Stimulated activated CD4-positive, alpha-beta T cell treated with anti-CD3 and anti-CD28 coated beads, Interleukin-1b, Interleukin-23, amount 100 ng/mL, for 4 hours (primary cell): ENCODE measurements at regions not wholly inside any gene's neighbourhood (a gene's known extent, or its start where the extent isn't known, plus 50 kb on each side); places are given as distances from the start of the nearest gene placed in this dataset.
"Not testable (repeated sequence)": the region's sequence is repeated elsewhere in the genome, so short reads cannot be mapped to it uniquely, and the experiment has no call there.

Experiments
- DNase-seq, 2 donors: peaks; one replicate each; pipeline ENCODE4 v3.0.0-alpha.2; 2020; ENCODE audit warnings: low read depth in 2 of 2

DNA sequence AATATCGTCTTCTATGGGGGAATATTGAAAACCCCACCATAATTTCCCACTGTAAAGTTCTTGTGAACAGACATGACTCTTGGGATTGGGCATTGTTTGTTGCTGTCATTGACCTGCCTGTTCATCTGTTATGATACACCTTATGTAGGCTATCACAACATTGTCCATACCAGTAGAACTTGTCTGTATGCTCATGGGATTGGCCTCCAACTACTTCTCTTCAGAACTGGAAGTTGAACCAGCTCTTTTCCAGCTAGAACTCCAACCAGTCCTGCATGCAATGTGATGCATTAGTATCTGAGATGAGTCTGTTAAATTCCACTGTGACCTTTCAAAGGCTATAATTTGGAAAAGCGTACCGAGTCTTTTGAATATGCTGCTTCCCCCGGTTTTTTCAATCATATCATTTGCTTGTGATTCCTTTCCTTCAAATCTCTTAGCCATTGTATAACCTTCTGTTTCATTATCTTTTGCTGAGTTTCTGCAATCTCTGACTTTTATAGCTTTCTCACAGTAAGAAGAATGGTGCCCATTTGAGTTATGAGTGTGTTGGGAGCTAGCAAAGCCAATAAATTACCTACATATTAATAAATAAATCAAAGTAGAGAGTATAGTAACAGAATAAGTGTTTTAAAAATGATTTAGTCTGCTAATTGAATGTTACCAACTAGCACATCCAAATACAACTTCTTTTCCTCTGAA lies 101.9 kb downstream of the PLK2 start:
- no peak for DNase-seq

DNA sequence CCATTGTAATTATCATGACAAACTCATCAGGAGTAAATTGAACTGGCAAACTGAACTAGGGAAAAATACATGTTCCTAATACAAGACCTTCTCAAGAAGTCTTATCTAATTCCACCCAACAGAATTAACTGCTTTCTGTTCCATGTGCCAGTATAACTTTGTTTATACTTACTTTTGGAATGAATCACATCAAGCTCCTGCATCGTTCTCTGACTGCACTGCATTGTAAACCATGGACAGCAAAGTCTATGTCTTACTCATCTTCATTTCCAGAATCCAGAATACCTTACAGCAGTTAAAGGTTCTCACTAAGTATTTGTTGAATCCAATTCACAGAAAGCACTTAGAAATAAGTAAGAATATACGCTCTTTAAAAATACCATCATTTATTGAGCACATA lies 102.8 kb downstream of the PLK2 start:
- no peak for DNase-seq

DNA sequence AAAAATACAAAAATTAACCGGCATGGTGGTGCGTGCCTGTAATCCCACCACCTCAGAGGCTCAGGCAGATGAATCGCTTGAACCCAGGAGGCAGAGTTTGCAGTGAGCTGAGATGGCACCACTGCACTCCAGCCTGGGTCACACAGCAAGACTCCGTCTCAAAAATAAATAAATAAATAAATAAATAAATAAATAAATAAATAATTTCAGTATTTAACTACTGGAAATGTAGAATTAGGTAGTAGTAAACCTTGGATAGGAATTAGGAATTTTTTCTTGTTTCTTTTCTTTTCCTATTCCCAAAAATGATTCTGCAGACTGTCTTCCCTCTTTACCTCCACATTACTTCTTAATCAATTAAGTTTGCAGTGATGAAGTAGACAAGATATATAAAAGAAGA lies 103.2 kb downstream of the PLK2 start:
- DNase-seq, result no peak

DNA sequence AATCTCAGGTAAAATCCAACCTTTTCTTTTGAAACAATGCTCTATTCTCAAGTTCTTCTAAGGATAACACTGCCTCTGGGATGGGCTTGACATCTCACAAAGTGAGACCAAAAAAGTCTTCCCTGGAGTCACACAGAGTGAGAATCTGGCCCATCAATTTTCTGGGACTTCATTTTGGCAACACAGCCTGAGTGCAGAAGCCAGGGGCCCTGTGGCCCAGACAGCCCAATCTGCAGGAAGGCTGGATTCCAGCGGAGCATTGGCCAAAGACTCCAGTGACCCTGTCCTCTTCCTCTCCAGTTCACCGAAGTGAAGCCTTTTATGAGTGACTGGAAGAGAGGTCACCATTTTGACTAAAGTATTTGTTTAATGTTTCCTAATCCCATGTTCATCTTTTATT lies 105.1 kb downstream of the PLK2 start:
- DNase-seq, result no peak

DNA sequence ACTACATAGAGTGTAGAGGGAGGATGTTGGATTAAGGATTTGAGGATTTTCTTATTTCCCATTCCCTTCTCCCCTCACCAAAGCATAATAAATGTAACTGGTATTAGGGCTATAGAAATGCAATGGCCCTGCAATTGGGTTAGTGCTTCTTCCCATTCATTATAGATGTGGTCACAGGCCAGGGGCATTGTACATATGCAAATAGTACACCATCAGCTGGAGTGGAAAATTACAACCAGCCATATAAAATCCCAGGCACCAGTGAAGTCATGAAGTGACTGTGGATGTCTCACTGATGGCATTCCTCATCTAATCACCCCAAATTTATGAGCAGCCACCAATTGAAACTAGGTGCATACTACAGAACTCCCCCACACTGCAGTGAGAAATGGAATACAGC lies 105.9 kb downstream of the PLK2 start:
- no peak for DNase-seq

DNA sequence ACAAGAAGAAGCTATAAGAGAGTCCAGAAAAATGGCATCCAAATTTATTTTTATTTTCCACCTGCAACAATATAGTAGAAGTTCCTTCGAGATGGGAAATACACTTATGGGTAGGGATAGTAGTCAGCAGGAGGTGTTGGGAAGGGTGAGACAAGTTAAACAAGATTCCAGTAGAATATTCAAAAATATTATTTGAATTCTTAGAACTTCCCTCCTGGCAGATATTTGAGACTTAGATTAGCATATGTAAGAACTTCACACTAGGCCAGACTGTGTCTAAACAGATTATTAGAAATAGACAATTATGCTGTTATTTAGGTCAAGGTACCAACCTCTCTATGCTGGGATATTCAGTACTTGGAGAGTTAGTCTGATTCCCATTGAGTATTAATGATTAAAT lies 108.7 kb downstream of the PLK2 start:
- no peak for DNase-seq

DNA sequence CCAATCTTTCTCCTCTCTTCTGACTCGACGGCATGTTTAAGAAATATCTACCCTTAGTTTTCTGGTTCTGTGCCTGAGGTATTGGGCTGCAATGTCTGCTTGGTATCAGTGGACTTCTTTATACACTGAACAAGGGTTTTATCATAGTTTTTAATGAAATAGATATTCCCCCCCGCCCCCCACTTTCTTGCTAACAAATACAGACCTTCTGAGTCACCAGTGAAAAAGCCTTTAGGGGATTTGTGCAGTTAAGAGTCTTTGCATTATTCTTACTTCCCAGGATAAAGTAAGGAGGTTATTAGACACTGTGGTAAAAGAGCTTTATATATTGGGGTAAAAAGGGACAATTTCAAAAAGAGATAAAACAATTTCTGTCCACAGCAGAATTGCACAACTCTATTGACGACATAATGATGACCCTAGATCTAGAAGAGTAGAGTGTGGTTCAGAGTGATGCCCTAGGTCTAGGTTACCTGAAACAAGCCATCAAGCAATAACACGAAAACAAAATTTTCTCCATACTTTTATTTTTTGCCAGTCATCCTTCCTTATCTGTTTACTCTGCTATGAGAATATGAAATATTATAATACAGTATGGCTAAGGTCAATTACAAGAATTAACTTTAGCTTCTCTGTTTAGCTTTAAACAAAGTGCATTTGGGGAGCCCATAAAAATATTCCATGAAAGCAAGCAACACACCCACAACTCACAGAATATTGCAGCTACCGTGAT lies 110.7 kb downstream of the PLK2 start:
- DNase-seq, result no peak

DNA sequence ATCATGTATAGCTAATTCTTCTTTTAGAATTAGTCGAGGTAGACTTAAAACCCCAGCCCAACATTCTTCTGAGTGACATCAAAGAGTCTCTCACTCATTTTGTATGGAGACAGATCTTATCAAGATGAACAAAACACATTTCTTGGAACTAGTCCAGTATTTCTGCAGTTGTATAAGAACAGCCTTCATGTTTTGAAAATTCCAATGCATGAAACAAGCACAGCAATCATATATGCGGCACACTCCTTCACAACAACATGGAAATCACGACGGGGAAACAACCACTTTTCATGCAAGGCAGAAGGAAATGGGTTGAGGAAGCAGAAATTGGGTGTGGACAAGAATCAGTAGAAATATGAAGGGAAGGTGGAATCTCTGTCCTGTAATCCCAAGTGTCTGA lies 113.8 kb downstream of the PLK2 start:
- no peak for DNase-seq

DNA sequence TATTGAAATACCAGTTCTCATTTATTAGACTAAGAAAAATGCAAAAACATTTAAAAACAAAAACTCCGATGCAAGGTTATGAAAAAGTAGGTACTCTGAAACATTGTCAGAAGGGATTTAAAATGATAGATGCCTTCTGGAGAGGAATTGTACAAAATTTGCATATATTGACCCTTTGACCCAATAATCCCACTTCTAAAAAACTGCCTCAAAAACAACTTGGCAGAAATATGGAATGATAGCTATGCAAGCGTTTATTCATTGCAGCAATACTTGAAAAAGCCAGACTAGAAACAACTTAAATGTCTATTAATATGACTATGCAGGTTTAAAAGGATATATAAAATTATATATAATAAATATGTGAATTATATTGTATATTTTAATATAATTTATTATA lies 118.4 kb downstream of the PLK2 start:
- no peak for DNase-seq

DNA sequence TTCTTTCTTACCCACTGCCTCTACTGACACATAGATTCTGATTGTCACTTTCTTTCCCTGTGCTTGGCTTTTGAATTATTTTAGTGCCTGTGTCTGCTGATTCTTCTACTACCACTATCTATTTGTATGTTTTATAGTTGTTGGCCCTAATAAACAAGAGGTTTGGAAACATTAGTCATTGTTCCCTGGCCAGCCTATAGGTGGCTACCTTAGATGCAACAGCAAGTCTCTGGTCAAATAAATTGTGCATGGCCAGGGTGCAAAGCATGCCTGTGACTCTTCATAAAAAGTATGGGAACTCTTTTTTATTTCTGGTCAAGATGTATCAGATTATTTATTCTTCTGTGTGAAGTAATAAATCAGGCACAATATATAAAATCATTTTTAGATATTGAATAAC lies 124.4 kb downstream of the PLK2 start:
- no peak for DNase-seq

DNA sequence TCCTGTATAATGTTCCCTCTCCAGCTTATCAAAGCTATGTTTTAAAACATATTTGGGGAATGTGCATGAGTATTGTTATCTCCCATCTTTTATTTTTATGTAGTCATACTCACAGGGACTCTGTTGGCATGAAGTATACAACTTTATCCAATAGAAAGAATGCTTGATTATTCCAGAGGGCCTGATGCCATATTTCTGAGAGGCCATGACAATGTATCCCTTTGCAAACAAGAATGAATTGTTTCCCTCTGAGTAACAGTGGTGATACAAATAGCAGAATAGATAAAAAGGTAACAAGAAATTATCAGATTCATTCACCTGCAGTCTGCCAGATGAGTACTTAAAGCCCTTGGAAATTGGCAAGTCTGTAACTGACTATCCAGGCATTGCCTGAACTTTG lies 125.9 kb downstream of the PLK2 start:
- DNase-seq, result no peak

DNA sequence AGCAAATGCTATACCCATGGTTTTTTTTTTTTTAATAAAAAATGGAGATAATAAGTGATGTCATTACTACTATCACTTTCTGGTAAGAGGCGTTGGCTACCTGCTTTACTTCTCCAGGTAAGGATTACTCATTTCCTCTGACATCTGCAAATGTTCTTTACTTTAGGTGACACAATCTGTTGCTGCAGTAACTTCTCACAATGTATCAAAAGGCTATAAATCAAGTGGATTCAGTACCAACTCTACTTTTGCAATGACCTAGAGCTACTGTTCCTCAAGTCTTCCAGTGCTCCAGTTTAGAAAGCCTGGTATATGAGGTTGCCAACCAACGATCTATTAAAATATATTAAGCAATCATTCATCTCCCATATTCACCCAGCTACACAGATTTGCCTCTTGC lies 129.1 kb downstream of the PLK2 start:
- no peak for DNase-seq

DNA sequence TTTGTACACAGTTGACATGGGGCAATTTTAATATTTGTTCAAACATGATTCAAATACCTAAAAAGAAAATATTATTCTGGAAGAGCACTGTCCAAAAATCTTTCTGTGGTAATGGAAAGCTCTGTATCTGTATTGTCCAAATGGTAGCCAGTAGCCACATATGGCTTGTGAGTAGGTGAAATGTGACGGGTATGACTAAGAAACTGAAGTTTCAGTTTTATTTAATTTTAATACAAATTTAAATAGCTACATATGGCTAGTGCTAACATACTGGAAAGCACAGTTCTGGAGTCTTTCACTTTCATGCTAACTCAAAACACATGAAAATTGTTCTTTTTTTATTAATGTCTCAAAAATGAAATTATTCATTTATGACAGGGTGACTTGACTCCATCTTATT lies 132.6 kb downstream of the PLK2 start:
- DNase-seq, result no peak

DNA sequence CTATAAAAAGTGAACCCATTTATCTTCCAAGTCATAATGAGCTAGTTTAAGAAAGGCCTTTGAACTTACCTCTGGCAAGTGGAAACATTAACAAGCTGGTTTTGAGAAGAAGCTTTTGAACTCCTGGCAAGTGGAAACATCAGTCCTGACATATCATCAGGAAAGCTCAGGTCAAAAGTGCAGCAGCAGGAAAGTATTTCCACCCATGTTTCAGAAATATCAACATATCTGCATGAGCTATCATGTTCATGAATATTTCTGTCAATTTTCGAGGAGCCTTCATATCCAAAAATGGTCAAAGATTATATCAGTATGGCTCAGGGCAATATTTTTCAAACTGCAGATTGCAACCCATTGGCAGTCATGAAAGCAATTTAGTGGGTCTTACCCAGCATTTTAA lies 133.9 kb downstream of the PLK2 start:
- DNase-seq, result no peak

DNA sequence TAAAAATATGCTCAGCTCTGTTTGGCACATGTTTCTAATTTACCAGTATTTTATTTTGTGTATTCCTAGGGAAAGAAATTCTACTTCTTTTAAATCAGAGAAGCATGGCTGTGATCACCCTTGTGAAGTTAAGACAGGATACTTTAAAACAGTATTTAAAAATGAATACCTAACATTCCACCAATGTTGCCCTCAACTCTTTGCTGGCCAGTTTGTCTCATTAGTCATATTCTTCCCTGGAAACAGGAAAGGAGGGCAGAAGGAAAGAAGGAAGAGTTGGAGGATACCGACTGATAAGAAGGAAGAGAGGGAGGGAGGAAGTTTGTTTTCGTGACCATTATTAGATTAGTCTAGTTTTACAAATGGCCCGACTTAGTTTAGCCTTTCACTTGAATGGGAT lies 137.4 kb downstream of the PLK2 start:
- DNase-seq, result no peak

DNA sequence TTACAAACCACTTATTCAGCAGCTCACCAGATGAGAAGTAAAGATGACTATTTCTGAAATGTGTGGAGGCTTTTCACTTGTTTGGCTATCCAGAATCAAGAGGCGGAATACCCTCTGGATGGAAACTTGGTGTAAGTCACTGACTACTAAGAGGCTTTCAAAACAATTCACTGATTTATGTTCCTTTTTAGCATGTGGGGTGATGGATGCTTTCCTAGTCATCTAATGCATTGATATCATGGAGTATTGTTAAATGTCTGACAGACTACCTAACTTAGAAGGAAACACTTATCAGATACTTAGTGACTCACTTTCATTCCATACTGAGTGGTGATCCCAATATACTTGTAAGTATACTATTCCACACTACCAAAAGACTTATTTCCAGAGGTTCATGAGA lies 141.4 kb downstream of the PLK2 start:
- no peak for DNase-seq

DNA sequence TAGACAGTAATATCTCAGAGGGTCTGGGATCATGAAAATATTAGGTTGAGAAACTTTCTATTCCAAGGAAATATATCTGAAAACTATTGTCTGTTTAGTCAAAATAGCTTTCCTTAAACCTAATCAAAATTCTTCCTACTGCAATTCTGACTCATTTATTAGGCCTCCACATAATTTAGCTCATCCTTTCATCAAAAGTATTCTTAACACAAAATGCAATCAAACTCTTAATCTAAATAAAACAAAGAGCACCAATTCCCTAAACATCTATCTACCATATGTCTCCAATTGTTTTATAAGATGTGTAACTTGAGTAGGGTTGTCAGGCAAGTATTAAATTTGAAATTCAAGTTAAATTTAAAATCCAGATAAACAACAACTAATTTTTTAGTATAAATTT lies 142.1 kb downstream of the PLK2 start:
- DNase-seq, result no peak

DNA sequence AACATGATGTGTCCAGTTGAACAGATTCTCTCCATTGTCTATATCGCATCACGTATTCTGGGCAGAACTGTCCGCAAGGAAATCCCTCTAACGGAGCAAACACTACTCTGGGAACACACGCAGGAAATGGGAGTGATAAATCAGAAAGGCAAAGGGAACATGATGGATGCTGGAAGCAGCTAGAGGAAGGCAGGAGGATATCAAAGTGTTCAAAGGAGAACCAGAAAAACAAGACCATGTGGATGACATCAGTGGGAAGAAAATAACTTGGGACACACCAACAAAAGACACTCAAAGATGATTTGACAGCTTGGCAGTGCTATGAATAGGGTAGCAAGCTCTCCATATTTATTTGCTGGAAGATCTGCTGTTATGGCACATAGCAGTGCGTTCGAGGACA lies 142.9 kb downstream of the PLK2 start:
- no peak for DNase-seq

DNA sequence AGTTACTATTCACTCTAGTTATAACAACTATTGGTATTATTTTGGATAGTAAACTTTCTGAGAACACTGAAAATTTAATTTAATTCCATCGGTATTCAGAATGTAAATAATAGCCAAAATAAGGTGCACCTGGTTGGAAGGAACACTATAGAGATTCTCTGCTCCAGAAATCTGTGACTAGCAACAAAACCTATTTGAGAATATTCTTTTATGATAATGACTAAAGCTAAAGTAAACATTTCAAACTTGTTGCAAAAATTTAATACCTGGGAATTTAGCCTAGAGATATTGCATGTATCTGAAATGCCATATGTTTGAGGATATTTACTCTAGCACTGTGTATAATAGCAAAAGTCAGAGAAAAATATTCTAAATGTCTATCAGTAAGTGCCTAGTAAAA lies 144.1 kb downstream of the PLK2 start:
- no peak for DNase-seq

DNA sequence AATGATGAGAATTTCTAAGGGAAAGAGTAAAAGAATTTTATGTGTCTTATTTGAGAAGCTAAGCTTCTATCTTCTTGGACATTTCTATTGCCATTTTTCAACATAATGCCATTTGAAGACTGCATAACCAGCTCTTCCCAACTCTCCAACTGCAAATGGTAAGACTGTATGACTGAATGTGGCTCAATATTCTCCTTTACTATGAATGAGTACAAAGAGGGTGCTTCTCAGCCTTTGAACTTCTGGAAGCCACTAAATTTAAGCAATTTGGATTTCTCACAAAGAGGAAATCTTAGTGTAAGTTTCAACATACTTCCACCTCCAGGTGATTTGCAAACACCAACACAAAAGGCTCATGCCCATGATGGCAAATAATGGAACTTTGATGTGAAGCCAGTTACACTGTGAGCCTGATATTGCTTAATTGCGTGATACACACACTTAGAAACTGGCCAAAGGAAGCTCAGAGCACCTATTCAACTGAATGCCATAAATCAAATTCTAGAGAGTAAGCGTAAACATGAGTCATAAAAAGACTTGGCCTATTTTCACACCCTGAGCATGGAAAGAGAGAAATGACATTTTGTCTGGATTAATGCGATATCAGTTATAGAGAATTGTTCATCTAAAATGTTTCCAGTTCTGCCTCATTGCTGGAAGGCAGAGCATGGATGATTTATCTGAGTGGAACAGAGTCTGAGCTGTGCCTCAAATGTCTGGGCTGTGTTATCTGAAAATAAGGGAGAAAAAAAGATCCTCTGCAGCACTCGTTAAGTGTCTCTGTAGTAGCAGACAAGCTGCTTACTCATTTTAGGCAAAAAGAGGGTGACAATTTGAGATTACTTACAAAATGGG lies 145.3 kb downstream of the PLK2 start:
- no peak for DNase-seq

DNA sequence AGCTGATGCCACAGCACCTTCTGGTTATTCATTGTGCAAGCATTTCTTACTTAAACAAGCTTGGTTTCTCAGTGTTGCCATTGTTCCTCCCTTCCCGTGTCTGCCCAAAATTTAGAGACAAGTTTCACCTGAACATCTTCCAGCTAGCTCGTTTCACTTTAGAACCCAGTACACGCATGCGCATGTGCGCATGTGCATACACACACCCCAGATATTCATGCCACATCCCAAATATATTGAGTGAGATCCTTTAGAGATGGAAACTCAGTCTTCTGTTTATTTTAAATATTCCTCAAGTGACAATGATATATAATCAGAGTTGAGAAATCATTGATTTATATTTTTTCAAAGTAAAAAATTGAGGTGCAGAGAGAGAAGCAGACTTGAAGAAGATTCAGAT lies 147.6 kb downstream of the PLK2 start:
- no peak for DNase-seq

DNA sequence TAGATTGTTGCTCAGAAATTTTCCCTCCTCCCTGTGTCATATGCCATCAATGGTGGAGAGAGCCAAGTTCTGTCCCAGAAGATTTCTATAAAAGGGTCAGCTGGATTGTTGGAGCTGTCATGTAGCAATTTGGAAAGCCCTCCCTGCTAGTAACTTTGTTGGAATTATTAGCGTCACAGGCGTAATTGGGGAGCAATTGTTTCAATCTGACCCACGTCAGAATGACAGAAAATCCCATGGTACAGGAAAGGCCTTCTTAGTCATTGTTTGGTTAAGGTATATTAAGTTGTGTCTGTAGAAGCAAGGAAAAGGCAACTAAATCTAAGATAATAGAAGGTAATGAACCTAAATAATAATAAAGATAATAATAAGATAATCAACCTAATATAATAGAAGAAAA lies 148.4 kb downstream of the PLK2 start:
- no peak for DNase-seq

DNA sequence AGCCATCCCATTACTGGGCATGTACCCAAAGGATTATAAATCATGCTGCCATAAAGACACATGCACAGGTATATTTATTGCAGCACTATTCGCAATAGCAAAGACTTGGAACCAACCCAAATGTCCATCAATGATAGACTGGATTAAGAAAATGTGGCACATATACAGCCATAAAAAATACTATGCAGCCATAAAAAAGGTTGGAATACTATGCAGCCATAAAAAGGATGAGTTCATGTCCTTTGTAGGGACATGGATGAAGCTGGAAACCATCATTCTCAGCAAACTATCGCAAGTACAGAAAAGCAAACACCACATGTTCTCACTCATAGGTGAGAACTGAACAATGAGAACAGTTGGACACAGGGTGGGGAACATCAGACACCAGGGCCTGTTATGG lies 151.5 kb downstream of the PLK2 start:
- DNase-seq, result not testable (repeated sequence)
